ENCODE measurements at regions not wholly inside any gene's neighbourhood (a gene's known extent, or its start where the extent isn't known, plus 50 kb on each side); places are given as distances from the start of the nearest gene placed in this dataset.
A peak's percentile ranks its signal among the peaks of the same experiment; 100 is the strongest.

GRCh38 chr5:24103451-24104023 is 541.2 kb downstream of the CDH10 start:
- Histone ChIP-seq H3F3A (ENCODE audit: insufficient read depth, low read length, poor library complexity, severe bottlenecking) (no peaks in the 10 kb centered on the region), H3K27me3 (ENCODE audit: insufficient read depth, low read depth, low read length) (no peaks in the 10 kb centered on the region), H3K9ac (ENCODE audit: low read length) (no peak overlapping the region), H3K27ac (ENCODE audit: low read length) (no peak overlapping the region), H3K79me2 (replicated peaks; ENCODE audit: insufficient read depth, low read length) (no peaks in the 10 kb centered on the region), H2AFZ (ENCODE audit: low read depth, low read length) (no peak overlapping the region), H3K9me2 (ENCODE audit: insufficient read depth, low read length) (no peaks in the 10 kb centered on the region), H3K4me2 (ENCODE audit: low read length) (no peak overlapping the region), H3K9me3 (ENCODE audit: low read length) (no peaks in the 10 kb centered on the region), H4K20me1 (ENCODE audit: insufficient read depth) (no peaks in the 10 kb centered on the region), H3K36me3 (ENCODE audit: insufficient read depth, low read length) (no peaks in the 10 kb centered on the region), H3K4me3 (ENCODE audit: low read length) (no peak overlapping the region)
- TF ChIP-seq SMC3 (conservative IDR thresholded peaks at IDR 0.05; ENCODE audit: poor library complexity) = no peak
- no peak for TF ChIP-seq TAF1 (IDR thresholded peaks at IDR 0.05; ENCODE audit: low read depth)
- no peak for TF ChIP-seq RAD21 (conservative IDR thresholded peaks at IDR 0.05)
- no peak for TF ChIP-seq EZH2 (IDR thresholded peaks at IDR 0.05; ENCODE audit: borderline replicate concordance, insufficient read depth, low read length, poor library complexity, severe bottlenecking)
- peak; percentile 92 for TF ChIP-seq EP300 (conservative IDR thresholded peaks at IDR 0.05; ENCODE audit: poor library complexity, severe bottlenecking)
- no peak for TF ChIP-seq REST (IDR thresholded peaks at IDR 0.05; ENCODE audit: borderline replicate concordance)
- TF ChIP-seq MXI1 (conservative IDR thresholded peaks at IDR 0.05; ENCODE audit: poor library complexity, severe bottlenecking) = no peak
- peak; percentile 56 for TF ChIP-seq POLR2AphosphoS5 (IDR thresholded peaks at IDR 0.05)
- TF ChIP-seq, protein P1, sequence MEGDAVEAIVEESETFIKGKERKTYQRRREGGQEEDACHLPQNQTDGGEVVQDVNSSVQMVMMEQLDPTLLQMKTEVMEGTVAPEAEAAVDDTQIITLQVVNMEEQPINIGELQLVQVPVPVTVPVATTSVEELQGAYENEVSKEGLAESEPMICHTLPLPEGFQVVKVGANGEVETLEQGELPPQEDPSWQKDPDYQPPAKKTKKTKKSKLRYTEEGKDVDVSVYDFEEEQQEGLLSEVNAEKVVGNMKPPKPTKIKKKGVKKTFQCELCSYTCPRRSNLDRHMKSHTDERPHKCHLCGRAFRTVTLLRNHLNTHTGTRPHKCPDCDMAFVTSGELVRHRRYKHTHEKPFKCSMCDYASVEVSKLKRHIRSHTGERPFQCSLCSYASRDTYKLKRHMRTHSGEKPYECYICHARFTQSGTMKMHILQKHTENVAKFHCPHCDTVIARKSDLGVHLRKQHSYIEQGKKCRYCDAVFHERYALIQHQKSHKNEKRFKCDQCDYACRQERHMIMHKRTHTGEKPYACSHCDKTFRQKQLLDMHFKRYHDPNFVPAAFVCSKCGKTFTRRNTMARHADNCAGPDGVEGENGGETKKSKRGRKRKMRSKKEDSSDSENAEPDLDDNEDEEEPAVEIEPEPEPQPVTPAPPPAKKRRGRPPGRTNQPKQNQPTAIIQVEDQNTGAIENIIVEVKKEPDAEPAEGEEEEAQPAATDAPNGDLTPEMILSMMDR (IDR thresholded peaks at IDR 0.05; ENCODE audit: poor library complexity, severe bottlenecking) = no peak

DNA sequence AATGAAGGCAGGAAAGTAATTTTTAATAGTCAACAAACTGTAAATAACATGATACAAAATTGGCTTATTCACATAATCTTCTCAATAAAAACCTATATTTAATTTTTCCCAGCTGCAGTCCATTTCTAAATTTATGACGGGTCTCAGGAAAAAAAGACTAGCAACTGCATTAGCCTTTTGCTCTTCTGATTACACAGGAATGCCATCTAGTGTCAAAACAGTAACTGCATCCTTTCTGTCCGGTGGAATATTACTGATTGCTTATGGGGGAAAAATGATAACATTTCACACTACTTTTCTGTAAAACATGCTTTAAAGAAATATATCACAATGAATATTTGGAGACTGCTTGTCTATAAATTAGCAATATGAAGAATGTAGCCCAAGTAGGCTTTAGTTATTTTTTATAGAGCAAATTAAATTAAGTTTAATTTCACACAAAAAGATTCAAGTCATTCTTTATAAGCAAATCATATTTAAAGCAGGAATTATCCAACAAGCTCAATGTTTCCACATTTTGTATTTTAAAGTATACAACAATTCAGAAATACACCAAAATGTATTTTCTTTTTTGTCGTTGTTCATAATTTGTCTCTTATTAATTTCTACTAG is 534.7 kb downstream of the CDH10 start:
- H4K20me1 ChIP-seq (ENCODE audit: insufficient read depth) = no peaks in the 10 kb centered on the region
- H3K4me3 ChIP-seq (ENCODE audit: low read length) = no peak overlapping the region
- H3K27me3 ChIP-seq (ENCODE audit: insufficient read depth, low read depth, low read length) = no peaks in the 10 kb centered on the region
- H3K36me3 ChIP-seq (ENCODE audit: insufficient read depth, low read length) = no peaks in the 10 kb centered on the region
- no peak overlapping the region for H3K27ac ChIP-seq (ENCODE audit: low read length)
- no peaks in the 10 kb centered on the region for H3K9me2 ChIP-seq (ENCODE audit: insufficient read depth, low read length)
- no peak overlapping the region for H3K4me2 ChIP-seq (ENCODE audit: low read length)
- no peaks in the 10 kb centered on the region for H3K9me3 ChIP-seq (ENCODE audit: low read length)
- peak; percentile 85 for TF ChIP-seq SMC3 (conservative IDR thresholded peaks at IDR 0.05; ENCODE audit: poor library complexity)
- peak; percentile 89 for TF ChIP-seq RAD21 (conservative IDR thresholded peaks at IDR 0.05)
- TF ChIP-seq EZH2 (IDR thresholded peaks at IDR 0.05; ENCODE audit: borderline replicate concordance, insufficient read depth, low read length, poor library complexity, severe bottlenecking) = no peak
- no peak for TF ChIP-seq REST (IDR thresholded peaks at IDR 0.05; ENCODE audit: borderline replicate concordance)
- TF ChIP-seq, protein P1 (IDR thresholded peaks at IDR 0.05; ENCODE audit: poor library complexity, severe bottlenecking) = peak; percentile 83
- TF ChIP-seq POLR2AphosphoS5 (IDR thresholded peaks at IDR 0.05) = no peak
- no peak for TF ChIP-seq MXI1 (conservative IDR thresholded peaks at IDR 0.05; ENCODE audit: poor library complexity, severe bottlenecking)
- no peak for TF ChIP-seq TAF1 (IDR thresholded peaks at IDR 0.05; ENCODE audit: low read depth)
- no peak for TF ChIP-seq EP300 (conservative IDR thresholded peaks at IDR 0.05; ENCODE audit: poor library complexity, severe bottlenecking)
- H2AFZ ChIP-seq (ENCODE audit: low read depth, low read length) = no peak overlapping the region
- H3F3A ChIP-seq (ENCODE audit: insufficient read depth, low read length, poor library complexity, severe bottlenecking) = no peaks in the 10 kb centered on the region
- H3K79me2 ChIP-seq (replicated peaks; ENCODE audit: insufficient read depth, low read length) = no peaks in the 10 kb centered on the region
- H3K9ac ChIP-seq (ENCODE audit: low read length) = no peak overlapping the region
